ENCODE measurements at regions not wholly inside any gene's neighbourhood (a gene's known extent, or its start where the extent isn't known, plus 50 kb on each side); places are given as distances from the start of the nearest gene placed in this dataset.

- no peak for DNase-seq
- no peaks in the 10 kb centered on the region for H3K27me3 ChIP-seq (ENCODE audit: control insufficient read depth, insufficient read depth, low read length)
- no peaks in the 10 kb centered on the region for H3K36me3 ChIP-seq (replicated peaks; ENCODE audit: control insufficient read depth, insufficient read depth, low read length)
- no peak overlapping the region for H3K4me3 ChIP-seq (ENCODE audit: insufficient read depth, low read depth, low read length)
These were observed 383.8 kb upstream of the RPS23 start for GRCh38 chr5:82661933-82662332.

DNA sequence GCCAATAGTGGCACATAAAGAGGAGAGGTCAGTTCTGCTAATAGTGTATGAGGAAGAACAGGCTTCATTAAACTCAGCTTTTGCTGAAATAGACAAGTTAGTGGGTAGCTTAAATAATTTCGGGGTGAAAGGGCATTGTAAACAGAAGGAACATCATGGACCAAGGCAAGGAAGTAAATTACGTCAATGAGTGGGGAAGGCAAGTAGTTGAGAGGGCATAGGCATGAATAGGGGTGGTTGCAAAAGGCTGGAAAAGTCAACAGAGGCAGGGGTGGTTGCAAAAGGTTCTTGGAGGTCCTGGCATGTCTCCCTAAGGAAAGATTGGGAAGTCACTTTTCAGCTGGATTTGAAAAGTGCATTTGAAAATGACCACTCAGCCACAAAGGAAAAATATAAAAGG lies 383.3 kb upstream of the RPS23 start:
- no peaks in the 10 kb centered on the region for H3K27me3 ChIP-seq (ENCODE audit: control insufficient read depth, insufficient read depth, low read length)
- no peak overlapping the region for H3K4me3 ChIP-seq (ENCODE audit: insufficient read depth, low read depth, low read length)
- no peaks in the 10 kb centered on the region for H3K36me3 ChIP-seq (replicated peaks; ENCODE audit: control insufficient read depth, insufficient read depth, low read length)
- DNase-seq: no peak

- no peak for DNase-seq
- no peaks in the 10 kb centered on the region for H3K27me3 ChIP-seq (ENCODE audit: control insufficient read depth, insufficient read depth, low read length)
- H3K36me3 ChIP-seq (replicated peaks; ENCODE audit: control insufficient read depth, insufficient read depth, low read length): no peaks in the 10 kb centered on the region
- no peak overlapping the region for H3K4me3 ChIP-seq (ENCODE audit: insufficient read depth, low read depth, low read length)
These were observed 381.0 kb upstream of the RPS23 start for GRCh38 chr5:82659115-82659514.

DNA sequence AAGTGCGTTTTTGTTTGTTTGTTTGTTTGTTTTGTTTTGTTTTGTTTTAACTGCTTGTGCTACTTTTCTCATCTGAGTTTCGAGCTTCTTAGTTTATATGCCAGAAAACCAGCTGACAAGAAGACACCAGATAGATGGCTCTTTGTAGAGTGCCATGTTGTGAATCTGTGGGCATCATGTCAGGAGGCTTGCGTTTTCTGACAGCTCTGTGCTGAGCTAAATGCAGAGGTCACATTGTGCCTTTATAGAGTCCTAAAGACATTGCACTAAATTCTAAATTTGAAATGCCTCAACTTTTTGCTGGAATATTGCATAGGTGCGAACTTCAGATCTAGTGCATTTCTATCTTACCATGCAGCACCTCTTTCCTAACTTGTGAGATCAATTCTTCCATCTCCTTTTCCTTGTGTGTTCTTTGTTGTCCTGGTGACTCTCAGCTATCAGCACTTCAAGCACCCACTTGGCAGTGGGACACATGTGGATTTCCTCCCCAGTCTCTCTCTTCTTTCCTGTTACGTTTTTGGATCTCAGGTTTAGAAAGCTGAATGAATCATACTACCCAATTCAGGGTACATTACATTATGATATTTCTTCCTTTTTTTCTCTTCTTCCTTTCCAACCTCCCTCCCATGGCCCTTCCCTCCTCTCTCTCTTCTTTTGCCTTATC lies 379.0 kb upstream of the RPS23 start:
- no peak overlapping the region for H3K4me3 ChIP-seq (ENCODE audit: insufficient read depth, low read depth, low read length)
- no peaks in the 10 kb centered on the region for H3K36me3 ChIP-seq (replicated peaks; ENCODE audit: control insufficient read depth, insufficient read depth, low read length)
- H3K27me3 ChIP-seq (ENCODE audit: control insufficient read depth, insufficient read depth, low read length): no peaks in the 10 kb centered on the region
- no peak for DNase-seq

- no peaks in the 10 kb centered on the region for H3K36me3 ChIP-seq (replicated peaks; ENCODE audit: control insufficient read depth, insufficient read depth, low read length)
- H3K4me3 ChIP-seq (ENCODE audit: insufficient read depth, low read depth, low read length): no peak overlapping the region
- H3K27me3 ChIP-seq (ENCODE audit: control insufficient read depth, insufficient read depth, low read length): no peaks in the 10 kb centered on the region
- no peak for DNase-seq
These were observed 378.2 kb upstream of the RPS23 start for GRCh38 chr5:82656341-82656761.

DNA sequence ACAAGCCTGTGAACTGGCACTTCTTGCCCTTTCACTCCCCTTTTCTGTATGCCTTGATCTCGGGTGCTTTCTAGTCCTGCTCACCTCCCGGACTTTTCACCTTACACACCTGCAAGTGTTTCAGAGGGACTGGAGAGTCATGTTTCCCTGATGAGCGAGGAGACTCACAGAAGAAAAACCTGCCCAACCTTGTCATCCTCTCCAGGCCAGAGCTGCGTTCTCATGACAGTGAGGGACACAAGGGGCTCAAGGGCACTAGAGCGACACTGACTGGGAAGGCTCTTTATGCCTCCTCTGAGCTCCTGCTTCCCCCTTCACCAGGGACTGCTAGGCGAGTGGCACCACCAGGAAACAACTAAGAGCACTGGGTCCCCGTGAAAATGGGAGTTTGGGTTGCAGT lies 376.9 kb upstream of the RPS23 start:
- no peaks in the 10 kb centered on the region for H3K27me3 ChIP-seq (ENCODE audit: control insufficient read depth, insufficient read depth, low read length)
- no peaks in the 10 kb centered on the region for H3K36me3 ChIP-seq (replicated peaks; ENCODE audit: control insufficient read depth, insufficient read depth, low read length)
- no peak for DNase-seq
- H3K4me3 ChIP-seq (ENCODE audit: insufficient read depth, low read depth, low read length): no peak overlapping the region

- DNase-seq: no peak
These were observed 371.8 kb upstream of the RPS23 start for GRCh38 chr5:82649943-82650342.

GRCh38 chr5:82644766-82645165 lies 366.6 kb upstream of the RPS23 start:
- H3K27me3 ChIP-seq (ENCODE audit: control insufficient read depth, insufficient read depth, low read length): no peaks in the 10 kb centered on the region
- no peaks in the 10 kb centered on the region for H3K36me3 ChIP-seq (replicated peaks; ENCODE audit: control insufficient read depth, insufficient read depth, low read length)
- no peak overlapping the region for H3K4me3 ChIP-seq (ENCODE audit: insufficient read depth, low read depth, low read length)
- no peak for DNase-seq

More at GRCh38 chr5:82649943-82650342, 371.8 kb upstream of the RPS23 start:
- Histone ChIP-seq H3K36me3 (replicated peaks; ENCODE audit: control insufficient read depth, insufficient read depth, low read length) (no peaks in the 10 kb centered on the region), H3K4me3 (ENCODE audit: insufficient read depth, low read depth, low read length) (no peak overlapping the region), H3K27me3 (ENCODE audit: control insufficient read depth, insufficient read depth, low read length) (no peaks in the 10 kb centered on the region)

- no peaks in the 10 kb centered on the region for H3K27me3 ChIP-seq (ENCODE audit: control insufficient read depth, insufficient read depth, low read length)
- DNase-seq: no peak
- H3K36me3 ChIP-seq (replicated peaks; ENCODE audit: control insufficient read depth, insufficient read depth, low read length): no peaks in the 10 kb centered on the region
- H3K4me3 ChIP-seq (ENCODE audit: insufficient read depth, low read depth, low read length): no peak overlapping the region
These were observed 366.1 kb upstream of the RPS23 start for GRCh38 chr5:82644229-82644628.

DNA sequence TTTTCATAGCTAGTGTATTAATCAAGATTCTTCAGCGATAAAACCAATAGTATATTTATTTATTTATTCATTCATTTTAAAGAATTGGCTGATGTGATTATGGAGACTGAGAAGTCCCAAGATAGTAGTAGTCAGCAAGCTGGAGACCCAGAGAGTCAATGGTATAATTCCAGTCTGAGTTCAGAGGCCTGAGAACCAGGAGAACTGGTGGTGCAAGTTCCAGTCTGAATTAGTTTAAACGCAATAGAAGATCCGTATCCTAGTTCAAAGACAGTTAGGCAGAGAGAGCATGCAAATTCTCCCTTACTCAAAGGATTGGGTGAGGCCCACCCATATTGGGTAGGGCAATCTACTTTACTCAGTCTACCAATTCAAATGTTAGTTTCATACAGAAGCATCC lies 364.2 kb upstream of the RPS23 start:
- Histone ChIP-seq H3K4me3 (ENCODE audit: insufficient read depth, low read depth, low read length) (no peak overlapping the region), H3K27me3 (ENCODE audit: control insufficient read depth, insufficient read depth, low read length) (no peaks in the 10 kb centered on the region), H3K36me3 (replicated peaks; ENCODE audit: control insufficient read depth, insufficient read depth, low read length) (no peaks in the 10 kb centered on the region)
- DNase-seq: no peak

GRCh38 chr5:82641331-82642003 lies 363.3 kb upstream of the RPS23 start:
- Histone ChIP-seq H3K27me3 (ENCODE audit: control insufficient read depth, insufficient read depth, low read length) (no peaks in the 10 kb centered on the region), H3K36me3 (replicated peaks; ENCODE audit: control insufficient read depth, insufficient read depth, low read length) (no peaks in the 10 kb centered on the region), H3K4me3 (ENCODE audit: insufficient read depth, low read depth, low read length) (no peak overlapping the region)
- peak; percentile 43 for DNase-seq

- no peaks in the 10 kb centered on the region for H3K27me3 ChIP-seq (ENCODE audit: control insufficient read depth, insufficient read depth, low read length)
- H3K36me3 ChIP-seq (replicated peaks; ENCODE audit: control insufficient read depth, insufficient read depth, low read length): no peaks in the 10 kb centered on the region
- no peak for DNase-seq
- H3K4me3 ChIP-seq (ENCODE audit: insufficient read depth, low read depth, low read length): no peak overlapping the region
These were observed 362.8 kb upstream of the RPS23 start for GRCh38 chr5:82640916-82641315.

- H3K27me3 ChIP-seq (ENCODE audit: control insufficient read depth, insufficient read depth, low read length): no peaks in the 10 kb centered on the region
- H3K36me3 ChIP-seq (replicated peaks; ENCODE audit: control insufficient read depth, insufficient read depth, low read length): no peaks in the 10 kb centered on the region
- no peak for DNase-seq
- no peak overlapping the region for H3K4me3 ChIP-seq (ENCODE audit: insufficient read depth, low read depth, low read length)
These were observed 361.4 kb upstream of the RPS23 start for GRCh38 chr5:82639393-82640144.

DNA sequence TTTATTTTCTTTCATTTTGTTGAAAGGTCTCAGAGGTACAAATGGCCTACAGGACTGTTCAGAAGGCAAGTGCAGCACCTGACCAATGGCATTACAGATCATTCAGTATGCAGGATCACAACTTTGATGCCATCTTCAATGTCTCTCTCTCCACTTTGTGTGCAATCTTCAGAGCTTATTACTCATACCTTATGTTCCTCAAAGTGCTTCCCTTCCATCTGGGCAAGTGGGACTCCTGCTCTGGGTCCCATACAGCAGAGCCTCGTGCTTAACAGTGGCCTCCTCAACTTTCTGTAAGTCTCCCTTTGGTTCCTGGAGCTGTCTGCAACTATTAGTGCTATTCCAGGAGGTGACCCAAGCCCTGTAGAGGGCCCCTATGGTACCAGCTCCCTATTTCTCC lies 358.4 kb upstream of the RPS23 start:
- no peaks in the 10 kb centered on the region for H3K27me3 ChIP-seq (ENCODE audit: control insufficient read depth, insufficient read depth, low read length)
- DNase-seq: no peak
- H3K4me3 ChIP-seq (ENCODE audit: insufficient read depth, low read depth, low read length): no peak overlapping the region
- H3K36me3 ChIP-seq (replicated peaks; ENCODE audit: control insufficient read depth, insufficient read depth, low read length): no peaks in the 10 kb centered on the region
